ENCODE measurements at regions not wholly inside any gene's neighbourhood (a gene's known extent, or its start where the extent isn't known, plus 50 kb on each side); places are given as distances from the start of the nearest gene placed in this dataset.

DNA sequence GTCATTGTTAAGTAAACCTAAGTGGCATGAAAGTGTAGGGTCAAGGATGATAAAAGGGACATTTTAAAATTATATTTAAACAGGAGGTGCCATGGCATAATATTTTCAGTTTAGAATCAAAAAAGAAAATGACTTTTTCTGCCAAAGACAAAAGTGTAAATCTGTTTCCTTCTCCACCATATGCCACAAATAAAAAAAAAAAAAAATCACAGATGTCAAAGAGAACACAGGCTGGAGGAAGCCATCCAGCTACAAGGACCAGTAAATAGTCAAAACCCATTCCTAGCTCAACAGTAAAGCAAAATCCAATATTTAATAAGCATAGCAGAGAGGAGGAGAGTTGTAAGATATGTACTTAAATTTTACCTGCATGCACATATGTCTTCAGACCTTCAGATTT lies 321.3 kb upstream of the TMEM229A start:
- H3K27ac Mint-ChIP-seq, result no peak overlapping the region
- H3K4me3 Mint-ChIP-seq, result no peak overlapping the region
- no peaks in the 10 kb centered on the region for H3K36me3 Mint-ChIP-seq (ENCODE audit: low read depth)
- H3K4me1 Mint-ChIP-seq (ENCODE audit: low read depth), result no peaks in the 10 kb centered on the region
- H3K9me3 Mint-ChIP-seq, result peaks cover 4% of the 10 kb centered on the region
- DNase-seq (ENCODE audit: low spot score), result no peak
- H3K27me3 Mint-ChIP-seq (ENCODE audit: low read depth), result no peaks in the 10 kb centered on the region

DNA sequence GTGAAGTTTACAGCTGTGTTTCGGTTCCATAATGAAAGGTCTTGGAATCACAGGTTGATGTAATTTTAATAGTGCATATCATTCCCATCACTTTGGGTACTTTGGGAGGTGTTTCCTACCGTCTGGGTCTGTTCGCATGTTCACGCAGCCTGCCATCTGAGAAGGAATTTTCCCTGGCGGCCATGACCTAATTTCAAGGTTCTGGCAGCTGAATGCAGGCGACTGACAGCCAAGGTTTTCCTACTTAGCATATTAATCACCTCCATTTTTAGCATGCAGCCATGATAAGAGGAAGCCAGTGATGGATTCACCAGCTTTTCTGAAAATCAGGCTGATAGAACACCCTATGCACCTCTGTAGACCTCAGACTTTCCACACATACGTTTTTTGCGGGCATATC lies 319.1 kb upstream of the TMEM229A start:
- H3K27ac Mint-ChIP-seq, result no peak overlapping the region
- no peaks in the 10 kb centered on the region for H3K4me1 Mint-ChIP-seq (ENCODE audit: low read depth)
- no peak overlapping the region for H3K4me3 Mint-ChIP-seq
- no peak for DNase-seq (ENCODE audit: low spot score)
- no peaks in the 10 kb centered on the region for H3K27me3 Mint-ChIP-seq (ENCODE audit: low read depth)
- peaks cover 10% of the 10 kb centered on the region for H3K9me3 Mint-ChIP-seq
- H3K36me3 Mint-ChIP-seq (ENCODE audit: low read depth), result no peaks in the 10 kb centered on the region

DNA sequence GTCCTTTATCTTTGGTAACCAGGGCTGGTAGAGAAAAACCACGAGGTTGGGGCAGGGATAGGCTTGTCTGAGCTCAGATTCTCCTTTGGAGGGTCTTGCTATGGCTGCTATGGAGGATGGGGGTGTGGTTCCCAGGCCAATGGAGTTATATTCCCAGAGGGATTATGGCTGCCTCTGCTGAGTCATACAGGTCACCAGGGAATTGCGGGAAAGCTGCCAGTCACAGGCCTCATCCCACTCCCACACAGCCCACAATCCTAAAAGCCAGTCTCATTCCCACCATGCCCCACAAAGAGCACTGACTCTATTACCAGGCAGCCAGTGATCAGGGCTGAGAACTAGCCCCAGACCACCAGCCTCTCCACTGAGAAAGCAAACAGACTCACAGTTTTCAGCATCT lies 316.6 kb upstream of the TMEM229A start:
- Mint-ChIP-seq H3K4me1 (ENCODE audit: low read depth) (no peaks in the 10 kb centered on the region), H3K9me3 (peaks cover 24% of the 10 kb centered on the region), H3K36me3 (ENCODE audit: low read depth) (no peaks in the 10 kb centered on the region), H3K4me3 (no peak overlapping the region), H3K27me3 (ENCODE audit: low read depth) (no peaks in the 10 kb centered on the region), H3K27ac (no peak overlapping the region)
- DNase-seq (ENCODE audit: low spot score), result no peak

DNA sequence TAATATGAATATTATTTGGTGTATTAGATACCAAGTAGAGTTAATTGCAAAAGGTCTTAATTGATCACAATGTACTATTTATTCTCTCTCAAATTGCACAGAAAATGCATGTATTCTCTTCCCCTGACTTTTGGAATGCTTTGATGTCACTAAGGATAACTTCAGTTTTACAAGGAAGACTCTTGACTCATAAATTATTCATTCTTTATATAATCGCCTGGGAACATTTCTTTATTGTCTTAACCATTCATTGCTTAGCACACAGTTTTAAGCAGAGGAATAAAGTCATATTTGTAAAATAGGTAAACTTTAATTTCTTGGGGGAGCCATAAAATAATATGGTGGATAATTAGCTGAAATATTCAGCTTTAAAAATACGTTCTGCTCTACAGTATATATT lies 306.0 kb upstream of the TMEM229A start:
- no peak overlapping the region for H3K27ac Mint-ChIP-seq
- peaks cover 6% of the 10 kb centered on the region for H3K9me3 Mint-ChIP-seq
- no peaks in the 10 kb centered on the region for H3K27me3 Mint-ChIP-seq (ENCODE audit: low read depth)
- H3K4me3 Mint-ChIP-seq, result no peak overlapping the region
- DNase-seq (ENCODE audit: low spot score), result no peak
- H3K4me1 Mint-ChIP-seq (ENCODE audit: low read depth), result no peaks in the 10 kb centered on the region
- H3K36me3 Mint-ChIP-seq (ENCODE audit: low read depth), result no peaks in the 10 kb centered on the region

DNA sequence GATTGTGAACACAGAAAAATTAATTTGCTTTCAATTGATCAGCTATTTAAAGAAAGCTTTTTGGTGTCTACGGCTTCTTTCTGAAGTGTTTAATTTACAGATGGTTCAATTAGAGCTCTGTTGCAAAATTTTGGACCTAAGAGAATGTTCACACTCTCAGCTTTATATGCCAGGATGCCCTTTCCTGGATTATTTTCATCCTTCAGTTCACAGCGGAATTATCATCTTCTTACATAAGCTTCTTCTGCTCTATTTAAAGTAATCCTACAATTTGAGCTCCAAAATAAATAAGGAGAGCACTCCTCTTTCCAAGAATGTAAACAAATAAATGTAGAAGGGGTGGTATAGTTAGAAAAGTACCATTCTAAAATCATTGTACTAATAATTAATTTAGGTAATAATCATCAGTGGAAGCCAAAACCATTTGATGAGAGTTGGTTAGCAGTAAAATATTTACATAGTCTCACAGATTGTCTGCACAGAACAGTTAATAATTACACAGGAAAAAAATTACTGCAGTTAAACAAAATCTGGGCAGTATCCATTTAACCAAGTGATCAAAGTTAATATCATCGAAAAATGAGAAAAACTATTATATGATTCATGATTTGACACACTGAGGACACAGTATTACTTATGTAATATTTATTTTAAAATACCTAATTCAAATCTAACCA lies 298.0 kb upstream of the TMEM229A start:
- Mint-ChIP-seq H3K9me3 (no peaks in the 10 kb centered on the region), H3K27me3 (ENCODE audit: low read depth) (no peaks in the 10 kb centered on the region), H3K4me1 (ENCODE audit: low read depth) (no peaks in the 10 kb centered on the region), H3K4me3 (no peak overlapping the region), H3K27ac (no peak overlapping the region), H3K36me3 (ENCODE audit: low read depth) (no peaks in the 10 kb centered on the region)
- DNase-seq (ENCODE audit: low spot score), result no peak

DNA sequence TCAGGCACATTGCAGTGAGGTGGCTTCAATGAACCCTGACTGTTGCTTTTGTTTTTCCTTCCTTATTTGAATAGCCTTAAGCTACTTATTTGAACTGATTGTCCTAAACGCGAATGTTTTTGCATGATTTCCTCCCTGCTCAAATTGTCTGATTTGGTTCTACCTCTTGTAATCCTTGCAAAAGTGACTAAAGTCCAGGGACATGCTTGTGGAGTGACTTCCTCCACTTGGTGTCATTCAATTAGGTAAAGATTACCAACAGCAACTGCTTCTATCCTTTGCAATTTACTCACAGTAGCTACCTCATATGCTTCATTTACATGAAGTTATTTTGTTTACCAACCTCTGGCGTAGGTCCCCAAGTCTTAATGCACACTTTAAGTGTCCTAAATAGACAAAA lies 295.9 kb upstream of the TMEM229A start:
- Mint-ChIP-seq H3K4me1 (ENCODE audit: low read depth) (no peaks in the 10 kb centered on the region), H3K27me3 (ENCODE audit: low read depth) (no peaks in the 10 kb centered on the region), H3K9me3 (peaks cover 3% of the 10 kb centered on the region), H3K36me3 (ENCODE audit: low read depth) (no peaks in the 10 kb centered on the region), H3K4me3 (no peak overlapping the region), H3K27ac (no peak overlapping the region)
- DNase-seq (ENCODE audit: low spot score), result no peak

DNA sequence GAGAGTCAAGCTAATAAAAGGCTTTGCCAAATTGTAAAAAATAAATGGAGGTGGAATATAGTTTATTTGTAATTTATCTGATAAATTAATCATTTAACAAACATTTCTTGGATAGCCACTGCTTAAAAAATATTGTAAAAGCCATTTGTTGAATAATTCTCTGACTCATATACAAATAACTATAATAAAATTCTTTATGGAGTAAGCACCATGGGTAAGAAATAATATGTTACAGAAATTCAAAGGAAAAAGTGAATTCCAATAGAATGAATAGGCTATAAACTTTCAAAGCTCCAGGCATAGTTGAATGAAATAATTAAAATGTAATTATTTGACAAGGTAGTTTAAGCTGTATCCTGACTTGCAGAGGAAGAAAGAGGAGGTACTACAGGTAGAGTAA lies 291.4 kb upstream of the TMEM229A start:
- Mint-ChIP-seq H3K4me3 (no peak overlapping the region), H3K9me3 (peaks cover 3% of the 10 kb centered on the region), H3K4me1 (ENCODE audit: low read depth) (no peaks in the 10 kb centered on the region), H3K27me3 (ENCODE audit: low read depth) (no peaks in the 10 kb centered on the region), H3K27ac (no peak overlapping the region), H3K36me3 (ENCODE audit: low read depth) (no peaks in the 10 kb centered on the region)
- DNase-seq (ENCODE audit: low spot score), result no peak

DNA sequence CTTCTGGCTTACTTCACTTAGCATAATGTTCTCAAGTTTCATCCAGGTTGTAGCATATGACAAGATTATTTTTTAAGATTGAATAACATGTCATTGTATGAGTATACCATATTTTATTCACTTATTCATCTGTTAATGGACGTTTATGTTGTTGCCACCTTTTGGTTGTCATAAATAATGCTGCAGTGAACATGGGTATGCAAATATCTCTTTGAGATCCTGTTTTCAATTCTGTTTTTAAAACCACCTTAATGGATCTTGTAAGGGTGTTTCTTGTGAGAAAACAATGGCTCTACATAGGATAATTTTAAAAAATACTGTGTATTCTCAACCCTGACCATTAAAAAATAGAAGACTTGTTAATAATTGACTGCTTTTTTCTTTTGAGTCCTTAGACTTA lies 290.7 kb upstream of the TMEM229A start:
- H3K36me3 Mint-ChIP-seq (ENCODE audit: low read depth), result no peaks in the 10 kb centered on the region
- no peak overlapping the region for H3K4me3 Mint-ChIP-seq
- H3K27me3 Mint-ChIP-seq (ENCODE audit: low read depth), result no peaks in the 10 kb centered on the region
- no peak overlapping the region for H3K27ac Mint-ChIP-seq
- no peak for DNase-seq (ENCODE audit: low spot score)
- no peaks in the 10 kb centered on the region for H3K4me1 Mint-ChIP-seq (ENCODE audit: low read depth)
- H3K9me3 Mint-ChIP-seq, result peaks cover 10% of the 10 kb centered on the region

DNA sequence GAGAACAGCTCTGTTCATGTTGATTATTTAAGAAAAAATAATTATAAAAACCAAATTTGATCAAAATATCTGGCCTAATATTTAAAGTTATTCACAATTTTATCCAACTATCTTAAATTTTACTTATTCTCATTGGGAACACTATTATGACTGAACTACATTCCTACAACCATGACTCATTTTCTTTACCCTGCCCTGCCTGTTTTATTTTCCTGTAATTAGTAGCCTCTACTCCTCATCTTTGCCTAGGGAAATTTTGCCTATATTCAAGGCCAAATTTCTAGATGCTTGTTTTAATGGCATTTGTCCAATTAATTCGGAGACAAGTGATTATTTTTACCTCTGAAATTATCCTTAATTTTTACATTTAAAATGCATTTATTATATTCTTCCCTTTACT lies 289.7 kb upstream of the TMEM229A start:
- H3K4me3 Mint-ChIP-seq, result no peak overlapping the region
- H3K27me3 Mint-ChIP-seq (ENCODE audit: low read depth), result no peaks in the 10 kb centered on the region
- no peak for DNase-seq (ENCODE audit: low spot score)
- peaks cover 10% of the 10 kb centered on the region for H3K9me3 Mint-ChIP-seq
- no peaks in the 10 kb centered on the region for H3K36me3 Mint-ChIP-seq (ENCODE audit: low read depth)
- no peak overlapping the region for H3K27ac Mint-ChIP-seq
- H3K4me1 Mint-ChIP-seq (ENCODE audit: low read depth), result no peaks in the 10 kb centered on the region

DNA sequence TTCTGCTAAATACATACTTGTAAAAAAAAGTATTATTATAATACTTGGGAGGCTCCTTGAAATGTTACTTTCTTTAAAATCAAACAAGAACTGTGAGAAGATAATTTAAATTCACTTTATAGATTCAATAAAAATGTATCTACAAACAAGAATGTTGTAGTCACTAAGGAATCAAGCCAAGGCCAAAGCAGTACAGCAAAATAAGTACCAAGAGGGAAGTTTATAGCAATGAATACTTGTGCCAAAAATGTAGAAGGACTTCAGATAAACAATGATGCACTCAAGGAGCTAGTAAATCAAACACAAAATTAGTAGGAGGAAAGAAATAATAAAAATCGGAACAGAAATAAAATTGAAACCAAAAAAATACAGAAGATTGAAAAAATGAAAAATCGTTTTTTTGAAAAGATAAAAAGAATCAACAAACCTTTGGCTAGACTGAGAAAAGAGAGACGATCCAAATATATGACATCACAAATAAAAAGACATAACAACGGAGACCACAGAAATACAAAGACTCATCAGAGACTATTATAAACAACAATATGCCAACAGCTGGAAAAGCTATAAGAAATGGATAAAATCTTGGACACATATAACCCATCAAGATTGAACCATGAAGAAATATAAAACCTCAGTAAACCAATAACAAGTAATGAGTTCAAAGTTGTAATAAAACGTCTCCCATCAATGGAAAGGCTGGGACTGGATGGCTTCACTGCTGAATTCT lies 286.0 kb upstream of the TMEM229A start:
- Mint-ChIP-seq H3K4me1 (ENCODE audit: low read depth) (no peaks in the 10 kb centered on the region), H3K27me3 (ENCODE audit: low read depth) (no peaks in the 10 kb centered on the region), H3K36me3 (ENCODE audit: low read depth) (no peaks in the 10 kb centered on the region), H3K27ac (no peak overlapping the region), H3K4me3 (no peak overlapping the region), H3K9me3 (peaks cover 6% of the 10 kb centered on the region)
- no peak for DNase-seq (ENCODE audit: low spot score)

DNA sequence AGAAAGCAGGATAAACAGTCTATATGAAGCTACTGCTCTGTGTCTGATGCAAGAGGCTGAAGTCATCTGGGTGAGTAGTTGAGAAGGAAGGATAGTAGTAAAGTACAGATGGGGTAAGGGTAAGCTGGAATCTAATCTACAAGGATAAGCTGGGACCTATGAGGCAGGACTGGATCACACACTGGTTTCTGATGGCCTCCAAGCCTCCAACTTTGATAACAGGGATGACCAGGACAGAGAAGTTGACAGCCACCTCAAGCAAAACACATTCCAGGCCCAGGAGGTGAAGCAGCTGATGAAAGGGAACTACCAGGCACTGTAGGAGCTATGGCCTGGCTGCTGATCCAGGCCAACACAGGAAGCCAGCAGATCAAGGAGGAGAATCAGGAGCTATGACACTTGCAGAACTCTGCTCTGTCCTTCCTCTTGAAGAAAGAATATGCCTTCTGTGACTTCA lies 278.1 kb upstream of the TMEM229A start:
- H3K27ac Mint-ChIP-seq, result no peak overlapping the region
- no peaks in the 10 kb centered on the region for H3K4me1 Mint-ChIP-seq (ENCODE audit: low read depth)
- H3K9me3 Mint-ChIP-seq, result peaks cover 4% of the 10 kb centered on the region
- H3K27me3 Mint-ChIP-seq (ENCODE audit: low read depth), result no peaks in the 10 kb centered on the region
- H3K36me3 Mint-ChIP-seq (ENCODE audit: low read depth), result no peaks in the 10 kb centered on the region
- no peak overlapping the region for H3K4me3 Mint-ChIP-seq
- DNase-seq (ENCODE audit: low spot score), result no peak

DNA sequence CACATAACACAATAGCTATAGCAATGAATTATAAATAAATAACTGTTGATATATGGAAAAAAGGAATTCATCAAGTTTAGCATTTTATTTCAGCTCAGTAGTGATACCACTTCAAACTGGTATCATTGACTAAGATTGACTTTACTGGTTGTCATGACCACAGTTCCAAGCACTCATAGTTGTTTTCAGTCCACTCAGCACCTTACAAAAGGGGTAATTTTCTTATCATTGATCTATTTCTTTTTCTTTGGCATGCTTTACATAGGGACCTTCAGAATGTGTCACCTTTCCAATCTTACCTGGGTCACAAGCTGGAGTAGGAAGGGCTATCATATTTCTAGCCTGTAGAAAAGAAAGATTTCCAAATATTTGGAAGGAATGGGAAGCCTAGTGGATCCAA lies 275.5 kb upstream of the TMEM229A start:
- H3K27me3 Mint-ChIP-seq (ENCODE audit: low read depth), result no peaks in the 10 kb centered on the region
- H3K4me3 Mint-ChIP-seq, result no peak overlapping the region
- no peak for DNase-seq (ENCODE audit: low spot score)
- no peaks in the 10 kb centered on the region for H3K36me3 Mint-ChIP-seq (ENCODE audit: low read depth)
- no peak overlapping the region for H3K27ac Mint-ChIP-seq
- no peaks in the 10 kb centered on the region for H3K4me1 Mint-ChIP-seq (ENCODE audit: low read depth)
- H3K9me3 Mint-ChIP-seq, result peaks cover 4% of the 10 kb centered on the region

DNA sequence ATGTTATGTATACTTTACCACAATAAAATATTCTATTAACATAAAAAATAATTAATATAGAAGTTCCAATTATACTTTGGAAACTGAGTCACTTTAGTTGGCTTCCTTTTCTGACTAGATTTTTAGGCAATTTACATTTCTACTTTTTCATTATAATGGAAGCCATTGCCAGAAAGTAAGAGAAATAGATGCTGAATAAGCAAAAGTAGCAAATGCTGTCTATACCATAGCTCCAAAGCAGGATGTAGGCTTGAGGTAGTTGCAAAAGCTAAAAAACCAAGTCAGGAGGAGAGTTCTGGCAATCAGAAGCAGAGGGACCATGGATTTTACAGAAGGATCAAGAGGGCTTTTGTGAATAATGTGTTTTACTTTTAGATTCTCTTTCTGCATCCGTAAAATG lies 262.4 kb upstream of the TMEM229A start:
- H3K27me3 Mint-ChIP-seq (ENCODE audit: low read depth), result no peaks in the 10 kb centered on the region
- H3K27ac Mint-ChIP-seq, result no peak overlapping the region
- H3K36me3 Mint-ChIP-seq (ENCODE audit: low read depth), result no peaks in the 10 kb centered on the region
- no peaks in the 10 kb centered on the region for H3K4me1 Mint-ChIP-seq (ENCODE audit: low read depth)
- no peak for DNase-seq (ENCODE audit: low spot score)
- H3K9me3 Mint-ChIP-seq, result peaks cover 37% of the 10 kb centered on the region
- no peak overlapping the region for H3K4me3 Mint-ChIP-seq

DNA sequence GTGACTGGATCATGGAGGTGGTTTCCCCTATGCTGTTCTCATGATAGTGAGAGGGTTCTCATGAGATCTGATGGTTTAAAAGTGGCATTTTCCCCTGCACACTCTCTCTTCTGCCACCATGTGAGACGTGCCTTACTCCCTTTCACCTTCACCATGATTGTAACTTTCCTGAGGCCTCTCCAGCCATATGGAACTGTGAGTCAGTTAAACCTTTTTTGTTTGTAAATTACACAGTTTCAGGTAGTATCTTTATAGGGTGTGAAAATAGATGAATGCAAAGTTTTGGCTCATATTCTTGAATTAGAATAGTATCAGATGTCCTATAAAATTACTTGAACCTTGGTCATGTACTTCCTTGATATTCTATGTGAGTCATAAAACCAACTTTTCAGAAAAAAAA lies 252.1 kb upstream of the TMEM229A start:
- Mint-ChIP-seq H3K4me1 (ENCODE audit: low read depth) (no peaks in the 10 kb centered on the region), H3K4me3 (no peak overlapping the region), H3K27me3 (ENCODE audit: low read depth) (no peaks in the 10 kb centered on the region), H3K9me3 (no peaks in the 10 kb centered on the region), H3K27ac (no peak overlapping the region), H3K36me3 (ENCODE audit: low read depth) (no peaks in the 10 kb centered on the region)
- no peak for DNase-seq (ENCODE audit: low spot score)
